GM12892 (cell line): ENCODE measurements at regions not wholly inside any gene's neighbourhood (a gene's known extent, or its start where the extent isn't known, plus 50 kb on each side); places are given as distances from the start of the nearest gene placed in this dataset.

ENCODE experiments used
- DNase-seq: peaks from one replicate; pipeline ENCODE4 v3.0.0; 2011; ENCODE audit not compliant: insufficient read length
- FAIRE-seq: peaks from 2 replicates; lab custom pipeline; 2011; peaks lifted over from hg19 to GRCh38; lab: Jason Lieb, UNC
- POLR2A ChIP-seq: IDR thresholded peaks from 2 replicates; pipeline ENCODE4 v1.6.1; 2011; ENCODE audit warnings: low read depth, low read length, control low read depth
- POLR2AphosphoS5 ChIP-seq: IDR thresholded peaks from 2 replicates; pipeline ENCODE4 v1.6.1; 2011; ENCODE audit warnings: low read depth, low read length, control low read depth
- TAF1 ChIP-seq: IDR thresholded peaks from 2 replicates; pipeline ENCODE4 v1.6.1; 2011; ENCODE audit warnings: low read depth, mild to moderate bottlenecking, control low read depth, low read length, borderline replicate concordance

DNA sequence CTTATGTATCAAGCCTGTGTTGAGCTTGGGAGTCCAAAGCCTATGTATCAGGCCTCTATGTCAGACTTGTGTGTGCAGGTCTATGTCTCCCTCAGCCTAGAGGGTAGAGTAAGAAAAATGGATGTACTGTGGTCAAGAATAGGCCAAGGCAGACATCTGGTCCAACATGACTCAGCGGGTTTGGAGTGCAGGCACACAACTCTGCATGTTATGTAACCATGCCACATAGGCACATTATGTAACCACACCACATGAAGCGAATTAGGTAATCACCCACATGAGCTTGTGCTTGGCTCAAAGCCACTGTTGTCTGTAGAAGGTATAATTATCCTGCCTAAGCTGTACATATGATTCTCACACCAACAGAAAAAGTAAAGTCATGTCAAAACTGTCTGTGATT lies 1190.5 kb upstream of the EYS start:
- FAIRE-seq = no peak
- no peak for DNase-seq

DNA sequence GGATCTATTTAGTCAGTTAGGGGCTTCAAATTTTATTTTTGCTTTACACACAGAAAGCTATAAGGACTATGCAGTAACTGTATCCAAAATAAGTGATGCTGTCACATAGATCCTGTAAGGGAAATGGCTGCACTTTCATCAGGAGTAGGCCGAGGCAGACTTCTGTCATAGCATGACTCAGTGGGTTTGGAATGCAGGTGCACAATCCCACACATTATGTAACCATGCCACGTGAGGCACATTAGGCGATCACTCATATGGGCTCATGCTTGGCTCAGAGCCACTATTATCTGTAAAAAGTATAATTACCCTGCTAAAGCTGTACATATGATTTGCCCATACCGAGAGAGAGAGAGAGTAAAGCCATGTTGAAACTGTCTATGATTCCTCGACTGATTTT lies 1189.4 kb upstream of the EYS start:
- TF ChIP-seq POLR2A (no peak), POLR2AphosphoS5 (no peak), TAF1 (no peak)
- FAIRE-seq = no peak
- DNase-seq = no peak

More for the DNA sequence above, 1190.5 kb upstream of the EYS start:
- TF ChIP-seq TAF1 (no peak), POLR2AphosphoS5 (no peak), POLR2A (no peak)

DNA sequence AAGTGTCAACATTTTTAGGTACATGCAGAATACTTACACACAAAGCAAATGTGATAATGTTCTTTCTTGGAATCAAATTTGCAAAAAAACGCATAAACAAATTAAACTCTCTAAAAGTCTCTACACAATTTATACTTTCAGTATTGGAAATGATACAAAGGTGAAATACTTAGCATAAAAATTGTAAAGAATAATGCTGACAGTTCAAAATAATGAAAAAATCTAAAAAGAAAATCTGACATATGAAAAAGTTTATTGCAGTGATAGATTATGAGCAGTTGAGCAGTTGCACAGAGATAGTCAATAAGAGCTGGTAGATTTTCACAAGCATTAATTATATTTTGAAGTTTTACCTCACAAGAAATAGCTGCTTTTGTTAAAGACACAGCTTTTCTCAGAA lies 1176.4 kb upstream of the EYS start:
- no peak for FAIRE-seq
- no peak for TF ChIP-seq TAF1
- no peak for TF ChIP-seq POLR2A
- no peak for TF ChIP-seq POLR2AphosphoS5
- no peak for DNase-seq

DNA sequence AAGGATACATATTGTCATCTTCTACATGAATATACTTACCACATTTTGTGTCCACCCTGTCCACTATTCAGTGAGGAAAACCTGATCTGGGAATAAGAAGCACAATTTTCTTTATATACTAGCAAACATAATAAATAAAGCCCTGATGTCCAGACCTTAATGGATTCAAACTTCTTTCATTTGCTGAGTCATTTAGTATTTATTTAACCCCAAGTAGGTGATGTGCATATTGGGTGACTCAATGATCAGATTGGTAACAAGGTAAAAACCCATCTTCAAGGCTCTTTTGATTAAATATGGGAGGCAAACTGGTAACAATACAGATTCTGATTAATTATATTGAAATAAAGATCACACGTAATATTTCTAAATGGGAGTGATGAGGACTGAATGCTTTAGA lies 1159.8 kb upstream of the EYS start:
- TF ChIP-seq POLR2A = no peak
- no peak for TF ChIP-seq POLR2AphosphoS5
- TF ChIP-seq TAF1 = no peak
- FAIRE-seq (no peak), DNase-seq (no peak)

DNA sequence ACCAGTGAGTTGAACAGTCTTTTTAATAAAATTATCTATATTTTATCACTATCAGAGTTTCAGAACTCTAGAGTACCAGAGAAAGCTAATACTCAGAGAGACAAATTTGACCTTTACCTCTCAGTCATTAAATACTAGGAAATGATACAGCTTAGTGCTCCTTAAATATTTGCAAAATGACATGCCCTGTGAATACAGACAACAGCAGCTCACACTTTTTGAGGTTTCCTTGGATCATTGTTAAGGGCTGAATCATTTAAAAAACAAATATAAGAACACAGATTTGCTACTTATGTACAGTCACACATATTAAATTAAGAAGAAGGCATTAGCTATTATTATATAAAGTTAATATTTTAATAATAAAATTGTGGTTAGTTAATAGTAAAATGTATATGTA lies 1158.7 kb upstream of the EYS start:
- TF ChIP-seq TAF1 = no peak
- TF ChIP-seq POLR2A = no peak
- TF ChIP-seq POLR2AphosphoS5 = no peak
- FAIRE-seq = no peak
- no peak for DNase-seq

DNA sequence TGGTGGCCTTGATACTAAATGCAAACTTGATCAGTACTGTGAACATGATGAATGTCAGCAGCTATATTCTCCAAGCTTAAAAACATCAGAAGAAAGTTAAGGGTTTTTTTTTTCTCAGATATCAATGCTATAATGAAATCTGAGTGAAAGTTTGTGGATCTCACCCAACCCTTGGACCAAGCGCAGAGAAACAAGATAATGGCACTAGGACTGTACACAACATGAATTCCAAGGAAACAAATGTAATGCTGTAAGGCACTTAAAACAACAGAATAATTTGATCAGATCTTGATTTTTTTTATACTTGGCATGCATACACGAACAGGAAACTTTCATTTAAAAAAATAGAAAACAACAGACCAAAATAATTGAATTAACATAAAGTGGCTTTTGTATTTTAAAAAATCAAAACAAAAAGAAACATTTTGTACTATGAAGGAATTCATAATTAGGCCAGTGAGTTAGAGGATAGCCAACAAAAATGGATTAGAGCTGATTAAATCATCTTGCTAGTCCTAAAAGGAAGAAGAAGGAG lies 1154.0 kb upstream of the EYS start:
- no peak for DNase-seq
- TF ChIP-seq POLR2AphosphoS5 (no peak), POLR2A (no peak)
- no peak for FAIRE-seq

DNA sequence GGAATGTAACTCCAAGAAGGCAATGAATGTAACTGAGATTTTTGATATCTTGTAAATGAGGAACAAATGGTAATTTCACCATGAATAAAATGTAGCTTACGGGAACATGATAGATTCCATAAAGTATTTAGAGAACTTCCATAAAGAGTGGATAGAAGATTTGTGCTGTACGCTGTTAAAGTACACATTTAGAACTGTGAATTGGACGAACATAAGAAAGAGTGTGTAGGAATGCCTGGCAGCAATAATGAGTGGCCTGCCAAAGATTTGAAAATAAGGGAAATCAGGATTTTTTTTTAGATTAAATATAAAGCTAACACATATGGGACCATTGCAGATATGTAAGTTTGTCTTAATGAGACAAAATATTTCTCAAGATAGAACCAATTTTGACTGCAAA lies 1153.3 kb upstream of the EYS start:
- no peak for FAIRE-seq
- DNase-seq = no peak
- TF ChIP-seq TAF1 = no peak
- no peak for TF ChIP-seq POLR2AphosphoS5
- no peak for TF ChIP-seq POLR2A

DNA sequence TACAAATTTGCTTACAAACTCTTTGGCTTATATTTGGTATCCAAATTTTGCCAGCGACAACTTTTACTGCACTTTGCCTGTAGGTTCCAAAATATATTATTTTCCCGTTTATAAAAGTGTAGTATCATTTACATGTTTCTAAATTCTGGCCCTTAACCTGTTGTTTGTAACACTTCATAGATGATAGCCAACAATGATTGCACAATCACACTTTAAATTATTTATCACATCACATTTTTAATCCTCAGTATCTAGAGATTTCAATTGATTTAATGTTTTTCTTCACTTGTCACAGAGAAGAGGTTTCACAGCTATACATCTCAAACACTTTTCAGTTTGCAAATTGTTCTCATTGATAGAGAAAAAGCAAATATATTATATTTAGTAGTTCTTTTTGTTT lies 1151.2 kb upstream of the EYS start:
- FAIRE-seq = no peak
- no peak for DNase-seq
- no peak for TF ChIP-seq POLR2A
- TF ChIP-seq TAF1 = no peak
- TF ChIP-seq POLR2AphosphoS5 = no peak

DNA sequence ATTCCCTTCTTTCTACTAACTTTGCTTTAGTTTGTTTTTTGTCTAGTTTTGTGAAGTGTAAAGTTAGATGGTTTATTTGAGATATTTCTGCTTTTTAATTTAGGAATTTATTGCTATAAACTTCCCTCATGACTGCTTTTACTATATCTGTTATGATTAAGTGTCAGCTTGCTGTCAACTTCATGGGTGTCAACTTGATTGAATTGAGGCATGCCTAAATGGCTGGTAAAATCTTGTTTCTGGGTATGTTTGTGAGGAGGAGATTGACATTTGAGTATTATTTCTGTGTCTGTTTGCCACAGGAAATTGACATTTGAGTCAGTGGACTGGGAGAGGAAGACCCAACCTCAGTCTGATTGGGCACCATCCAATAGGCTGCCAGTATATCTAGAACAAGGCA lies 1147.0 kb upstream of the EYS start:
- TF ChIP-seq TAF1 = no peak
- no peak for FAIRE-seq

DNA sequence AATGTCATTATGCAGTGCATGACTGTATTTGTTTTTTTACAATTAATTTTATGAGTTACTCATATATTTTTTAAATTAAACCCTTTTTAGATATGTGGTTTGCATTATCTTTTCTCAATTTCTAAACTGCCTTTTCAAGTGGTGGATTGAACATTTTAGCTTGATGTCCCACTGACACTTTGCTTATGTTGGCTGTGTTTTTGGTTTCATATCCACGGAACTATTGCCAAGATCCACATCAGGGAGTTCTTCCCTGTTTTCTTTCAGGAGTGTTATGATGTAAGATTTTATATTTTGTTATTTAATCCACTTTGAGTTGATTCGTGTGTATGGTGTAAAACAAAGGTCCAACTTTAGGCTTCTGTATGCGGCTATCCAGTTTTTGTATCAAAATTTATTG lies 1144.9 kb upstream of the EYS start:
- no peak for FAIRE-seq
- TF ChIP-seq TAF1 (no peak), POLR2AphosphoS5 (no peak), POLR2A (no peak)

More for the DNA sequence above, 1147.0 kb upstream of the EYS start:
- DNase-seq = no peak

DNA sequence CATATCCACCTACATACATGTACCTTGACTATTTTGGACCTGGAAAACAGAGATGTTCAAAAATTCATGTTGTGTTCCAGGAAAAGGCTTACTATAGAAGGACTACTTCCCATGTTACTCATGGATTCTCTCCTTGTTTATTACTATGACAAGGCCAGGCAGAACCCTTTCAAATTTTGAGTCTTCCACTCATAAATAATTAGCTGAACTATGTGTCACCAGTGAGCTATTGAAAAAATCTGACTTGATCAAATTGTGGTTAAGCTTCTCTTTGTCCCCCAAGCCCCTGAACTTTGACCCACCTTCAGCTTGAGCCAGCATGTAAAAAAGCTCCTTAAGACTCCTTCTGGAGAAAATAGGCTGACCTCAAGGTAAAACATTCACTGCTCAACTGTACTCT lies 1142.8 kb upstream of the EYS start:
- no peak for TF ChIP-seq TAF1
- no peak for TF ChIP-seq POLR2AphosphoS5
- TF ChIP-seq POLR2A = no peak
- DNase-seq (no peak), FAIRE-seq (no peak)

More for the DNA sequence above, 1144.9 kb upstream of the EYS start:
- DNase-seq = no peak

DNA sequence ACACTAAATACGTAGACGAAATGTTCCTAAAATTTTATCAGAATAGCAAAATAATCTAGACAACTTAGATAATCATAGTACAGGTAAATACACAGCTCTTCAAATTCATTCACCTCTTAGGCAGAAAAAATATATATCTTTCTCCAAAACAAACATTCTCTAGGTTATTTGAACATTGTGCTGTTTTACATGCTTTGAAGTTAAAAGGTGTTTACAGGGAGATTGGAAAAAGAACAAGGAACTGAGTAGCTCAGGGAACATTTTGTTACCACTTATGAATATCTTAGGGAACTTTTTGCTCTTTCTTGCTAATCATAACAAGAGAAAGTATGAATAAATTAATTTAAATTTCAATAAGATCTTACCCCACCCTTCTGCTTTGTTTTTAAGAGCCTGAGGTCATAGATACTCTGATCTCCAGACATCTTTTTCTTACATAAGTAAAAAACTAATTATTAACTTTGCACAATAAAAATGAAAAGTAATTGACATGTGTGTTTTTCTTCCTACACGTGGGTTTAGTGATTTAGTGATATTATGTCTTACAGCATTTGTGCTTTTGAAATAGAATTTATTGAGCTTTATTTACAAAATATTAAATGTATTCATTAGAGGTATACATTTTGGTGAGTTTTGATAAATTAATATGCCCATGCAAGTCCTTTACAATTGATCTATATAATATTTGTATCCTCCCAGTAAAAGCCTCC lies 1141.4 kb upstream of the EYS start:
- TF ChIP-seq POLR2AphosphoS5 (no peak), TAF1 (no peak), POLR2A (no peak)
- DNase-seq (no peak), FAIRE-seq (no peak)

DNA sequence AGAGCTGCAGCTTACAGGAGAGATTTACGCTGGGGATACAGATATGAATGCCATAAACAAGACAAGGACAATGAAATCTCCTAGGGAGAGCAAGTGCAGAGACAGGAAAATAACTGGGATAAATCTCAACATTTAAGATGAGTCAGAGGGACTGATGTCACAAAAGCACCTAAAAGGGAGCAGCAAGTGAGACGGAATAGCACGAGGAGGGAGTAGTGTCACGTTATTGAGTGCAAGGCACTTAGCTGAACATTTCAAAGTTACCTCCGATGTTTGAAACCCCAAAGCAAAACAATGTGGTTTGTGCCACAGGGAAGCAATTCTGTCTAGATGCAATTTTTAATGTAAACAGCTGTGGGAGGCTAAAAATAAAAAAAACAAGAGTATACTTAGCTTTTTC lies 1131.7 kb upstream of the EYS start:
- DNase-seq = no peak
- TF ChIP-seq TAF1 (no peak), POLR2AphosphoS5 (no peak)
- no peak for FAIRE-seq
